Tibial artery (tissue), 4 donors: ENCODE measurements at regions not wholly inside any gene's neighbourhood (a gene's known extent, or its start where the extent isn't known, plus 50 kb on each side); places are given as distances from the start of the nearest gene placed in this dataset.

ENCODE experiments used
- DNase-seq, 2 donors: peaks; one replicate each; pipeline ENCODE4 v3.0.0-alpha.2; 2019
- H3K27ac ChIP-seq, 2 donors: fragments of 200-600 bp; sonication (generic) in 1 of 2; 1 replicate in 1 of 2; 2 replicates in 1 of 2; pipeline ENCODE4 v1.5.1; 2018 to 2019; ENCODE audit warnings: mild to moderate bottlenecking in 1 of 2
- H3K27me3 ChIP-seq, 2 donors: fragments of 200-600 bp; sonication (generic) in 1 of 2; one replicate each; pipeline versions ENCODE4 v1.5.1 to v1.6.0; 2016 to 2019
- H3K36me3 ChIP-seq, 3 donors: fragments of 200-600 bp; sonication (generic) in 2 of 3; one replicate each; pipeline ENCODE4 v1.5.1; 2016 to 2019; ENCODE audit warnings: mild to moderate bottlenecking in 2 of 3
- H3K4me1 ChIP-seq, 4 donors: fragments of 200-600 bp; sonication (generic) in 2 of 4; 1 replicate in 3 of 4; 2 replicates in 1 of 4; pipeline ENCODE4 v1.5.1; 2016 to 2019
- H3K4me3 ChIP-seq, 2 donors: fragments of 200-600 bp; sonication (generic) in 1 of 2; 1 replicate in 1 of 2; 2 replicates in 1 of 2; pipeline ENCODE4 v1.5.1; 2018 to 2019; ENCODE audit warnings: mild to moderate bottlenecking in 2 of 2
- H3K9me3 ChIP-seq, 3 donors: fragments of 200-600 bp; sonication (generic) in 1 of 3; one replicate each; pipeline ENCODE4 v1.5.1; 2016 to 2019
- intact Hi-C: fragments of 100-400 bp; cut with DNase I; formaldehyde crosslinking; loops from one replicate; pipeline ENCODE4 v1.15.0; 2023; ENCODE audit warnings: low total_unique reads
- TF ChIP-seq, protein P1 (sequence below), 2 experiments: fragments of 200-600 bp in 1 of 2; fragments of 450-650 bp in 1 of 2; IDR thresholded peaks; one replicate each; pipeline ENCODE4 v1.5.1; 2017 to 2019; ENCODE audit warnings: antibody characterized with exemption in 2 of 2, mild to moderate bottlenecking in 1 of 2, moderate library complexity in 1 of 2

DNA sequence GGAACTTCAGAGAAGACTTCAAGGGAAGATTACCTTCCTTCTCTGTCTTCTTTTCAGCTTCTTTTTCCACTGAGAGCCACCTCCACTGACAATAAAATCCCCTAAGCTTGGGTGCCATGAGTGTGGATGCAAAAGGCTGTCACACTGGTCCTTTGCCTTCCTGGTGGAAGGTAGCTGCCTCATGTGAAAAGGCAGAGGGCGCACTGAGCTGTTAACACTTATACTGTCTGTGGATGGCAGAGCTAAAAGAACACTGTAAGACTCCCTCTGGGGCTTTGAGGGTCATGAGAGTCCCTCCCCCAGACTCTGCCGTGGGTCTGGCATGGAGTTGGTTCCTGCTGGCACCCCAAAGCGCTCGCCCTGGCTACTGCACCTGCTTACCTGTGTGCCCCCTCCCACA is 536.7 kb upstream of the IMPG1 start:
- no peak overlapping the region for H3K4me3 ChIP-seq
- intact Hi-C loops: no loop called here
- no peaks in the 10 kb centered on the region for H3K4me1 ChIP-seq
- H3K9me3 ChIP-seq: peaks cover 0 to 6% (median 0%) of the 10 kb centered on the region in 3 donors
- no peaks in the 10 kb centered on the region for H3K36me3 ChIP-seq
- DNase-seq: no peak
- H3K27me3 ChIP-seq: no peaks in the 10 kb centered on the region
- TF ChIP-seq, protein P1, sequence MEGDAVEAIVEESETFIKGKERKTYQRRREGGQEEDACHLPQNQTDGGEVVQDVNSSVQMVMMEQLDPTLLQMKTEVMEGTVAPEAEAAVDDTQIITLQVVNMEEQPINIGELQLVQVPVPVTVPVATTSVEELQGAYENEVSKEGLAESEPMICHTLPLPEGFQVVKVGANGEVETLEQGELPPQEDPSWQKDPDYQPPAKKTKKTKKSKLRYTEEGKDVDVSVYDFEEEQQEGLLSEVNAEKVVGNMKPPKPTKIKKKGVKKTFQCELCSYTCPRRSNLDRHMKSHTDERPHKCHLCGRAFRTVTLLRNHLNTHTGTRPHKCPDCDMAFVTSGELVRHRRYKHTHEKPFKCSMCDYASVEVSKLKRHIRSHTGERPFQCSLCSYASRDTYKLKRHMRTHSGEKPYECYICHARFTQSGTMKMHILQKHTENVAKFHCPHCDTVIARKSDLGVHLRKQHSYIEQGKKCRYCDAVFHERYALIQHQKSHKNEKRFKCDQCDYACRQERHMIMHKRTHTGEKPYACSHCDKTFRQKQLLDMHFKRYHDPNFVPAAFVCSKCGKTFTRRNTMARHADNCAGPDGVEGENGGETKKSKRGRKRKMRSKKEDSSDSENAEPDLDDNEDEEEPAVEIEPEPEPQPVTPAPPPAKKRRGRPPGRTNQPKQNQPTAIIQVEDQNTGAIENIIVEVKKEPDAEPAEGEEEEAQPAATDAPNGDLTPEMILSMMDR (IDR thresholded peaks at IDR 0.05): no peak
- no peak overlapping the region for H3K27ac ChIP-seq

DNA sequence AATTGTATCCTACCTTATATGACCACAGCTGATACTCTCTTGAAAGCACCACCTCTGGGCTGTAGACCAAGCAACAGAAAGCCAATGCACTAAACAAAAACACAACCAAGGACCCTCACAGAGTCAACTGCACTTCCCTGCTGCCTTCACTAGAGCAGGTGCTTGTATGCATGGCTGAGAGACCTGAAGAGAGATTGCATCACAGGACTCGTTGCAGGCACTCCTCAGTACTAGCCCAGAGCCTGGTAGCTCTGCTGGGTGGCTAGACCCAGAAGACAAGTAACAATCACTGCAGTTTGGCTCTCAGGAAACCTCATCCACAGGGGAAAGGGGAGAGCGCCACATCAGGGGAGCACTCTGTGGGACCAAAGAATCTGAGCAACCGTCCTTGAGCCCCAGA is 521.6 kb upstream of the IMPG1 start:
- TF ChIP-seq, protein P1 (IDR thresholded peaks at IDR 0.05): no peak
- H3K9me3 ChIP-seq: peaks cover 0 to 4% (median 0%) of the 10 kb centered on the region in 3 donors
- H3K4me1 ChIP-seq: no peaks in the 10 kb centered on the region
- no peaks in the 10 kb centered on the region for H3K27me3 ChIP-seq
- no peaks in the 10 kb centered on the region for H3K36me3 ChIP-seq
- no peak overlapping the region for H3K4me3 ChIP-seq
- no peak overlapping the region for H3K27ac ChIP-seq
- DNase-seq: no peak
- intact Hi-C loops: no loop called here

DNA sequence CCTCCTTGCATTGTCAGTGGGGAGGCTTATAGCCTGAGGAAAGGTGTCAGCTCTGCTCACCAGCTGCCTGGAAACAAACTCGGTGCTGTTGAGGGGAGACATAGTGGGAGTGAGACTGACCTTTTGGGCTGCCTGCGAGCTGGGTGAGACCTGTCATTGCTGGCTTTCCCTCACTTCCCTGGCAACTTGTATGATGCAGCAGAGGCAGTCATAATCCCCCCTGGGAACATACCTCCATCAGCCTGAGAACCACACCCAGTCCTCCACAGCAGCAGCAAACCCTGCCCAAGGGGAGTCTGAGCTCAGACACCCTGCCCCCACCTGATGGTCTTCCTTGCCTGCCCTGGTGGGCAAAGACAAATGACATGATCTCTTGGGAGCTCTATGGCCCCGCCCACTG is 521.2 kb upstream of the IMPG1 start:
- TF ChIP-seq, protein P1 (IDR thresholded peaks at IDR 0.05): no peak
- no peaks in the 10 kb centered on the region for H3K36me3 ChIP-seq
- intact Hi-C loops: no loop called here
- H3K4me1 ChIP-seq: no peaks in the 10 kb centered on the region
- peaks cover 0 to 5% (median 0%) of the 10 kb centered on the region in 3 donors for H3K9me3 ChIP-seq
- no peaks in the 10 kb centered on the region for H3K27me3 ChIP-seq
- no peak for DNase-seq
- H3K27ac ChIP-seq: no peak overlapping the region
- no peak overlapping the region for H3K4me3 ChIP-seq

DNA sequence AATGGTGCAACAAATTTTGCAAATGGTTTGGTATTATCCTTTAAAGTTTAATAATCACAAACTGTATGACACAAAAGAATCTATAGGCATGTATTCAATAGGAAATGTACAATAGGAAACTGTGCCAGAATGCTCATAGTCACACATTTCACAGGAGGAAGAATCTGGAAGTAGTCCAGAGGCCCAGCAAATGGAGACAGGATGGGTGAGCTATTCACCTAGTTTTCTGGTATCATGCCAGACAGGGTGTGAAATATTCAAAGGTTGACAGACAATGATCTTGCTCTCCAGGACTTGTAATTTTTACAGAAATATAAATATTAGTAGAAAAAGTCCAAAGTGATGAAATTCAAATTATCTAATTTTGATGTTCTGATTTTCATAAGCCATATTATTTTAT is 520.1 kb upstream of the IMPG1 start:
- no peak overlapping the region for H3K27ac ChIP-seq
- TF ChIP-seq, protein P1 (IDR thresholded peaks at IDR 0.05): no peak
- intact Hi-C loops: no loop called here
- no peak for DNase-seq
- no peaks in the 10 kb centered on the region for H3K27me3 ChIP-seq
- peaks cover 0 to 5% (median 0%) of the 10 kb centered on the region in 3 donors for H3K9me3 ChIP-seq
- H3K4me1 ChIP-seq: no peaks in the 10 kb centered on the region
- H3K4me3 ChIP-seq: no peak overlapping the region
- no peaks in the 10 kb centered on the region for H3K36me3 ChIP-seq

DNA sequence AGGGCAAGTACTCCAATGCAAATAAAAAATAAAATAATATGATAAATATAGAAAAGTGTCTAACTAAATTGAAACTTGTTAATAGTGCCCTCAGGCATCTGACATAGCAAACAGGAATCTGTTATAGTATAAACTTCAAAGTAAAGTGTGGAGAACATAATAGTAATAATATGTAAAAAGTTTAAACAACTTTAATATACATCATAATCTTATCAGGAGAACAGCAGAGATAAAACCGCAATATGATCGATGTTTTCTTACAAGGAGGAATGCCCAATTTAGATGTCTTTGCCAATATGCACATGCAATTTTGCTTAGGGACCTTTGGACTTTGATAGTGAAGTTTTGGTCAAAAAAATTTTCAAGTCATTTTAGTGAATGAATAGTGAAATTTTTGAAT is 514.8 kb upstream of the IMPG1 start:
- TF ChIP-seq, protein P1 (IDR thresholded peaks at IDR 0.05): no peak
- intact Hi-C loops: no loop called here
- Histone ChIP-seq H3K4me3 (no peak overlapping the region), H3K27me3 (no peaks in the 10 kb centered on the region), H3K9me3 (peaks cover 0 to 5% (median 0%) of the 10 kb centered on the region in 3 donors), H3K27ac (no peak overlapping the region), H3K4me1 (no peaks in the 10 kb centered on the region), H3K36me3 (no peaks in the 10 kb centered on the region)
- no peak for DNase-seq

DNA sequence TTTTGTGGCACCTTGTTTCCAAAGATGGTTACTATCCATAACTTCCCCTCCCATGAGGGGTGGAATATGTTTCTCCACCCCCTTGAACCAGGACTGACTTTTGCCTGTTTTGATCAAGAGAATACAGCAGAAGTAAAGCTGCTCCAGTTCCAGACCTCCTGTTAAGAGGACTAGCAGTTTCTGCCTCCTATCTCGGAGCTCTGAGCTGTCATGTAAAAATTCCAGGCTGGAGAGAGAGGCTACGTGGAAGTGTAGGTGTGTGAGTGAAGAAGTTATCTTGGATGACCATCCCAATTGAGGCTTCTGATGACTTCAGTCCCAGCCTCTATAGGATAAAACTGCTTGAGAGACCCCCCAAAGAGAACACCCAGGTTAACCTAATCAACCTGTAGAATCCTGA is 511.7 kb upstream of the IMPG1 start:
- Histone ChIP-seq H3K4me3 (no peak overlapping the region), H3K9me3 (peaks cover 0 to under 1% (median 0%) of the 10 kb centered on the region in 3 donors), H3K27me3 (no peaks in the 10 kb centered on the region), H3K27ac (no peak overlapping the region), H3K36me3 (no peaks in the 10 kb centered on the region), H3K4me1 (no peaks in the 10 kb centered on the region)
- TF ChIP-seq, protein P1 (IDR thresholded peaks at IDR 0.05): no peak
- intact Hi-C loops: no loop called here
- DNase-seq: no peak
